KMS-11 (cell line): ENCODE measurements at regions not wholly inside any gene's neighbourhood (a gene's known extent, or its start where the extent isn't known, plus 50 kb on each side); places are given as distances from the start of the nearest gene placed in this dataset.

Experiments used
- H2AFZ ChIP-seq: fragments of 200-600 bp; sonication (generic); 2 replicates; pipeline ENCODE4 v1.6.1; 2016; ENCODE audit warnings: antibody characterized with exemption, mixed run types, low read depth
- H3K27ac ChIP-seq: fragments of 200-600 bp; sonication (generic); 2 replicates; pipeline ENCODE4 v1.6.1; 2016; ENCODE audit warnings: mild to moderate bottlenecking, mixed run types
- H3K27me3 ChIP-seq: fragments of 200-600 bp; sonication (generic); 2 replicates; pipeline ENCODE4 v1.6.1; 2017; ENCODE audit warnings: mild to moderate bottlenecking, low read depth, mixed run types, moderate library complexity; ENCODE audit not compliant: insufficient read depth
- H3K36me3 ChIP-seq: fragments of 200-600 bp; sonication (generic); 2 replicates; pipeline ENCODE4 v1.6.1; 2017; ENCODE audit warnings: mild to moderate bottlenecking, mixed run types; ENCODE audit not compliant: insufficient read depth
- H3K4me1 ChIP-seq: fragments of 200-600 bp; sonication (generic); 2 replicates; pipeline ENCODE4 v1.6.1; 2016; ENCODE audit warnings: mild to moderate bottlenecking, low read depth, mixed run types; ENCODE audit not compliant: poor library complexity, severe bottlenecking
- H3K4me2 ChIP-seq: fragments of 200-600 bp; sonication (generic); 2 replicates; pipeline ENCODE4 v1.7.0; 2016; ENCODE audit warnings: mild to moderate bottlenecking, mixed run types
- H3K4me3 ChIP-seq: fragments of 200-600 bp; sonication (generic); IDR thresholded peaks from 2 replicates; pipeline ENCODE4 v1.6.1; 2017; ENCODE audit warnings: low read depth, low read length, mixed read lengths; ENCODE audit not compliant: insufficient read depth
- H3K79me2 ChIP-seq: fragments of 200-600 bp; sonication (generic); 2 replicates; pipeline ENCODE4 v1.6.1; 2016; ENCODE audit warnings: low read depth, mixed run types; ENCODE audit not compliant: insufficient read depth
- H3K9ac ChIP-seq: fragments of 200-600 bp; sonication (generic); 2 replicates; pipeline ENCODE4 v1.6.1; 2016; ENCODE audit warnings: mild to moderate bottlenecking, mixed run types
- H4K20me1 ChIP-seq: fragments of 200-600 bp; sonication (generic); 2 replicates; pipeline ENCODE4 v1.6.1; 2016; ENCODE audit warnings: mild to moderate bottlenecking, mixed run types; ENCODE audit not compliant: insufficient read depth
- CTCF ChIP-seq: fragments of 200-600 bp; sonication (generic); conservative IDR thresholded peaks from 2 replicates; pipeline ENCODE4 v1.6.1; 2017; ENCODE audit warnings: low read depth, mild to moderate bottlenecking, antibody characterized with exemption, low read length, moderate library complexity, mixed read lengths

GRCh38 chr11:109849051-109849450 lies 244.1 kb upstream of the ZC3H12C start:
- H3K4me3 ChIP-seq = no peak overlapping the region
- no peaks in the 10 kb centered on the region for H3K36me3 ChIP-seq
- H2AFZ ChIP-seq = no peak overlapping the region
- no peaks in the 10 kb centered on the region for H4K20me1 ChIP-seq
- no peak overlapping the region for H3K27ac ChIP-seq
- peaks cover 6% of the 10 kb centered on the region for H3K4me1 ChIP-seq
- H3K9ac ChIP-seq = no peak overlapping the region
- H3K4me2 ChIP-seq = no peak overlapping the region
- no peak for TF ChIP-seq CTCF
- H3K79me2 ChIP-seq = no peaks in the 10 kb centered on the region
- H3K27me3 ChIP-seq = no peaks in the 10 kb centered on the region

DNA sequence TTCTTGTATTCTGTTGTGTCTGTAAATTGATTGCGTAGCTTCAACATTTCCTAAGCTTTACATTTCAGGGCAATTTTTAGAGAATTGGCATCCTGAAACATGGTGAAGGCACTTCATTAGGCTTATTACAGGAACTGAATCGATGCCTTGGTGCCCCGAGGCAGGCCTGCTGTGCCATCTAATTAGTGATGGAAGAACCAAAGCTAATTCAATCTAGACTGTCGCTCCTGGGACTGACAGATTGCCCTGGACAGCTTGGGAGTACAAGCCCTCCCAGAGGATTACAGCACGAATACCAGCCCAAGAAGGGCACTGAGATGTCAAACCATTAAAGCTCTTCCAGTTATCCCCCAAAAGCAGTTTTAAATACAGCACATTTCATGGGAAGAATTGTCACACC lies 243.2 kb upstream of the ZC3H12C start:
- H4K20me1 ChIP-seq = no peaks in the 10 kb centered on the region
- H3K79me2 ChIP-seq = no peaks in the 10 kb centered on the region
- peaks cover 6% of the 10 kb centered on the region for H3K4me1 ChIP-seq
- no peak for TF ChIP-seq CTCF
- H3K36me3 ChIP-seq = no peaks in the 10 kb centered on the region
- H2AFZ ChIP-seq = no peak overlapping the region
- H3K4me3 ChIP-seq = no peak overlapping the region
- no peaks in the 10 kb centered on the region for H3K27me3 ChIP-seq
- H3K4me2 ChIP-seq = no peak overlapping the region
- H3K27ac ChIP-seq = no peak overlapping the region
- H3K9ac ChIP-seq = no peak overlapping the region

GRCh38 chr11:109851780-109852390 lies 241.3 kb upstream of the ZC3H12C start:
- H3K4me2 ChIP-seq = no peak overlapping the region
- H3K36me3 ChIP-seq = no peaks in the 10 kb centered on the region
- TF ChIP-seq CTCF = no peak
- H2AFZ ChIP-seq = no peak overlapping the region
- H3K4me1 ChIP-seq = peaks cover 6% of the 10 kb centered on the region
- no peak overlapping the region for H3K9ac ChIP-seq
- no peaks in the 10 kb centered on the region for H3K79me2 ChIP-seq
- H3K4me3 ChIP-seq = no peak overlapping the region
- no peaks in the 10 kb centered on the region for H4K20me1 ChIP-seq
- H3K27ac ChIP-seq = no peak overlapping the region
- no peaks in the 10 kb centered on the region for H3K27me3 ChIP-seq

DNA sequence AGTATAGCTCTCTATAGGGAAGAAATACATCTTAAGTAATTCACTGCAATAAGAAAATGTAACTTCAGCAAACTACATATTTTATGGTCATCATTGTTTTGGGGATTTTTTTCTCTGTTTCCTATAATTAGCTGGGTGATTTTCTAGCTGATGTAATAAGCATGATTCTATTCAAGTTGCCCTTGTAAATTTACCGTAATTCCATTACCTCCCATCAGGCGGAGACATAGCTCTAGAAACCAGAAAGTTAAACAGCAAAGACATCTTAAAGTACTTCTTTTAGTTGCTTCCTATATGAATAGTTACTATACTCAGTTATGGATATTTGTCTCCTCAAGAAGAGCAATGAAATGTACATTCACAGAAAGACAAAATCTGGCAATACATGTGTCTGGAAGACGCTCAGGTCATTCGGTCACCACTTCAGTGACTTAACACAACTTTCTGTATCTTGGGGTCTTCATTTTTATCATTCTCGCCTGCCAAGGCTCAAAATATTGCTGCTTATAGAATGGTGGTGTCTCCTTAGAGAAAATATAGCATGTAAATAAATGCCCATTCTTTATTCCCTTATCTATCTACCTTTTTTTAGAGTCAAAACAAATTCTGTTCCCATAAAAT lies 239.9 kb upstream of the ZC3H12C start:
- Histone ChIP-seq H3K27ac (no peak overlapping the region), H3K36me3 (no peaks in the 10 kb centered on the region), H3K79me2 (no peaks in the 10 kb centered on the region), H3K4me1 (peaks cover 6% of the 10 kb centered on the region), H3K27me3 (no peaks in the 10 kb centered on the region), H4K20me1 (no peaks in the 10 kb centered on the region), H3K4me2 (no peak overlapping the region), H3K9ac (no peak overlapping the region), H2AFZ (no peak overlapping the region), H3K4me3 (no peak overlapping the region)
- TF ChIP-seq CTCF = peak; percentile 65
